GM12878 (cell line): ENCODE measurements at regions not wholly inside any gene's neighbourhood (a gene's known extent, or its start where the extent isn't known, plus 50 kb on each side); places are given as distances from the start of the nearest gene placed in this dataset.

ENCODE experiments used
- ATAC-seq: fragments of 200-7000 bp; cut with Tn5 transposase; 3 replicates; pipeline ENCODE4 v1.9.1; 2020; ENCODE audit warnings: mild to moderate bottlenecking, moderate library complexity
- BruUV-seq: library from RNA; stranded (reverse); fragments of 400-500 nt; replicated peaks from 2 replicates; lab custom pipeline; 2021; lab: Mats Ljungman, UMichigan
- CTCF ChIA-PET: fragments of 300-600 bp; sonication (Branson Sonifier 250); formaldehyde crosslinking; extraction: SDS; loops from one replicate; lab custom pipeline; 2021; ENCODE audit warnings: inconsistent platforms; lab: Yijun Ruan, JAX
- POLR2A ChIA-PET: fragments of 350-600 bp; formaldehyde crosslinking; extraction: SDS; loops from one replicate; lab custom pipeline; 2021; ENCODE audit warnings: inconsistent platforms; lab: Charles Lee
- RAD21 ChIA-PET: fragments of 300-600 bp; sonication (Branson Sonifier 250); formaldehyde crosslinking; loops from one replicate; lab custom pipeline; 2023; ENCODE audit warnings: antibody characterized with exemption; ENCODE audit not compliant: unreplicated experiment; lab: Charles Lee
- SMC1A ChIA-PET: fragments of 300-600 bp; sonication (Branson Sonifier 250); formaldehyde crosslinking; loops from one replicate; lab custom pipeline; 2023; ENCODE audit not compliant: unreplicated experiment, uncharacterized antibody; lab: Charles Lee
- DNase-seq: peaks from one replicate; pipeline ENCODE4 v3.0.0-alpha.2; 2011; ENCODE audit warnings: low read depth, low spot score
- FAIRE-seq: peaks from 3 replicates; lab custom pipeline; 2011; peaks lifted over from hg19 to GRCh38; lab: Jason Lieb, UNC
- H2AFZ ChIP-seq: 2 replicates; pipeline ENCODE4 v1.6.0; 2011; ENCODE audit warnings: low read depth, low read length, control low read depth; ENCODE audit not compliant: control insufficient read depth
- H3K27ac ChIP-seq: 2 replicates; pipeline ENCODE4 v1.5.1; 2011; ENCODE audit warnings: control low read depth; ENCODE audit not compliant: control insufficient read depth, insufficient read depth
- H3K27me3 ChIP-seq, 2 experiments: replicated peaks in 1 of 2; 2 replicates each; pipeline versions ENCODE4 v1.6.0 to v1.6.1; 2011; ENCODE audit warnings: low read length in 1 of 2; ENCODE audit not compliant: control insufficient read depth in 2 of 2, insufficient read depth in 2 of 2
- H3K36me3 ChIP-seq, 2 experiments: 2 replicates each; pipeline ENCODE4 v1.5.1; 2011; ENCODE audit warnings: low read length in 1 of 2; ENCODE audit not compliant: control insufficient read depth in 2 of 2, insufficient read depth in 2 of 2
- H3K4me1 ChIP-seq: 2 replicates; pipeline ENCODE4 v1.6.1; 2011; ENCODE audit warnings: mild to moderate bottlenecking, low read length, moderate library complexity, mixed read lengths; ENCODE audit not compliant: control insufficient read depth, insufficient read depth
- H3K4me2 ChIP-seq: 2 replicates; pipeline ENCODE4 v1.6.0; 2011; ENCODE audit warnings: control low read depth; ENCODE audit not compliant: control insufficient read depth, insufficient read depth
- H3K4me3 ChIP-seq: fragments of 200-600 bp; sonication (generic); 2 replicates; pipeline ENCODE4 v1.5.1; 2016
- H3K79me2 ChIP-seq: 2 replicates; pipeline ENCODE4 v1.6.0; 2011; ENCODE audit warnings: low read length; ENCODE audit not compliant: control insufficient read depth, insufficient read depth
- H3K9ac ChIP-seq: 2 replicates; pipeline ENCODE4 v1.8.0; 2011; ENCODE audit warnings: low read length, control low read depth, mixed read lengths; ENCODE audit not compliant: control insufficient read depth, insufficient read depth
- H3K9me3 ChIP-seq: replicated peaks from 3 replicates; pipeline ENCODE4 v1.5.1; 2011; ENCODE audit warnings: mild to moderate bottlenecking, low read length; ENCODE audit not compliant: control insufficient read depth, insufficient read depth
- H4K20me1 ChIP-seq: 2 replicates; pipeline ENCODE4 v1.6.0; 2011; ENCODE audit not compliant: control insufficient read depth, insufficient read depth
- BCLAF1 ChIP-seq: fragments of 450-650 bp; IDR thresholded peaks from 2 replicates; pipeline ENCODE4 v1.6.1; 2017; ENCODE audit warnings: antibody characterized with exemption, mild to moderate bottlenecking, moderate library complexity
- CHD1 ChIP-seq: IDR thresholded peaks from 2 replicates; pipeline ENCODE4 v1.6.1; 2012; ENCODE audit warnings: low read depth, low read length, improper control_type of control experiment
- CREM ChIP-seq: IDR thresholded peaks from 2 replicates; pipeline ENCODE4 v1.6.1; 2014; ENCODE audit warnings: antibody characterized with exemption, low read depth
- FOXK2 ChIP-seq: fragments of 450-650 bp; IDR thresholded peaks from 2 replicates; pipeline ENCODE4 v1.6.1; 2017; ENCODE audit warnings: mild to moderate bottlenecking, moderate library complexity
- MEF2A ChIP-seq: IDR thresholded peaks from 2 replicates; pipeline ENCODE4 v1.6.1; 2011; ENCODE audit warnings: low read depth, mild to moderate bottlenecking, low read length, moderate library complexity; ENCODE audit not compliant: insufficient read depth
- NFIC ChIP-seq: IDR thresholded peaks from 2 replicates; pipeline ENCODE4 v1.6.1; 2012; ENCODE audit warnings: low read depth, mild to moderate bottlenecking, inconsistent platforms, low read length, moderate library complexity
- NKRF ChIP-seq: fragments of 450-650 bp; conservative IDR thresholded peaks from 2 replicates; pipeline ENCODE4 v1.6.1; 2017; ENCODE audit warnings: mild to moderate bottlenecking, moderate library complexity
- POLR2A ChIP-seq: IDR thresholded peaks from 2 replicates; pipeline ENCODE4 v1.6.1; 2011; ENCODE audit warnings: low read depth, mild to moderate bottlenecking, low read length
- POU2F2 ChIP-seq: IDR thresholded peaks from 3 replicates; pipeline ENCODE4 v1.6.1; 2011; ENCODE audit warnings: low read depth, mild to moderate bottlenecking, low read length, borderline replicate concordance
- REST ChIP-seq: IDR thresholded peaks from 2 replicates; pipeline ENCODE4 v1.6.1; 2012; ENCODE audit warnings: mild to moderate bottlenecking, low read depth, low read length
- RUNX3 ChIP-seq: IDR thresholded peaks from 2 replicates; pipeline ENCODE4 v1.6.1; 2012; ENCODE audit warnings: low read length, inconsistent platforms
- SP1 ChIP-seq: IDR thresholded peaks from one replicate; pipeline ENCODE4 v1.6.1; 2011; ENCODE audit warnings: low read depth, low read length
- ZNF274 ChIP-seq: IDR thresholded peaks from one replicate; pipeline ENCODE4 v1.8.0; 2011; ENCODE audit not compliant: insufficient read length, insufficient read depth
- in situ Hi-C: fragments of 300-500 bp; cut with MboI; formaldehyde crosslinking; loops from 9 replicates; pipeline ENCODE4 v1.14.3; 2018; ENCODE audit warnings: mixed read lengths
- intact Hi-C: fragments of 100-400 bp; cut with micrococcal nuclease; formaldehyde crosslinking; loops from one replicate; pipeline ENCODE4 v1.14.2; 2022; ENCODE audit not compliant: unreplicated experiment
- TF ChIP-seq, protein P1 (sequence below): fragments of 450-650 bp; formaldehyde crosslinking; IDR thresholded peaks from 2 replicates; pipeline ENCODE4 v1.4.0; 2020; ENCODE audit warnings: mild to moderate bottlenecking, moderate library complexity

DNA sequence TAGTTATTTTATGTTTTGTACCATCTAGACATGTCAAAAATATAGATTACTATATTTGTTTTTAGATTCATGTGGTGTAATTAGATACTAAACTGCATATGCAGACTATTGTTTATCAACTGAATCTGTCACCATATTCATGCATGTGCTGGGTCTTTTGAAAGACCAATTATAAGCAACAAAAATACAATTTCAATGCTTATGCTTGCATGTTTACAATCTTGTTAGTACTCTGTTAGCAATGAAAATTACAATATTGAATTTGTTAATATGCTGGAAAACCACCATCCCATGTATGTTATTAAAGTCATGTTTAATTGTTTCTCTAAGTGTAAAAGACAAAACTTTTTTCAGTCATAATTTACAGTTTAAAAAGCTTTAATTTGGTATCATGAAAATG lies 140.9 kb downstream of the HGF start:
- H3K79me2 ChIP-seq, result no peaks in the 10 kb centered on the region
- CTCF ChIA-PET, result no interaction called here
- no peaks in the 10 kb centered on the region for H3K27me3 ChIP-seq
- in situ Hi-C loops (no loop called here), intact Hi-C loops (no loop called here)
- H2AFZ ChIP-seq, result no peak overlapping the region
- no peak for DNase-seq
- RAD21 ChIA-PET, result interaction anchor here (1.2 kb wide), 1 partner anchor 13 kb away, joined by 4 read pairs; no protein-coding TSS in a partner anchor
- H3K9me3 ChIP-seq, result no peaks in the 10 kb centered on the region
- no peak overlapping the region for H3K27ac ChIP-seq
- H3K4me2 ChIP-seq, result no peak overlapping the region
- BruUV-seq, result no TSS peak
- no peak overlapping the region for H3K4me3 ChIP-seq
- TF ChIP-seq MEF2A, result no peak
- TF ChIP-seq REST, result no peak
- TF ChIP-seq, protein P1, sequence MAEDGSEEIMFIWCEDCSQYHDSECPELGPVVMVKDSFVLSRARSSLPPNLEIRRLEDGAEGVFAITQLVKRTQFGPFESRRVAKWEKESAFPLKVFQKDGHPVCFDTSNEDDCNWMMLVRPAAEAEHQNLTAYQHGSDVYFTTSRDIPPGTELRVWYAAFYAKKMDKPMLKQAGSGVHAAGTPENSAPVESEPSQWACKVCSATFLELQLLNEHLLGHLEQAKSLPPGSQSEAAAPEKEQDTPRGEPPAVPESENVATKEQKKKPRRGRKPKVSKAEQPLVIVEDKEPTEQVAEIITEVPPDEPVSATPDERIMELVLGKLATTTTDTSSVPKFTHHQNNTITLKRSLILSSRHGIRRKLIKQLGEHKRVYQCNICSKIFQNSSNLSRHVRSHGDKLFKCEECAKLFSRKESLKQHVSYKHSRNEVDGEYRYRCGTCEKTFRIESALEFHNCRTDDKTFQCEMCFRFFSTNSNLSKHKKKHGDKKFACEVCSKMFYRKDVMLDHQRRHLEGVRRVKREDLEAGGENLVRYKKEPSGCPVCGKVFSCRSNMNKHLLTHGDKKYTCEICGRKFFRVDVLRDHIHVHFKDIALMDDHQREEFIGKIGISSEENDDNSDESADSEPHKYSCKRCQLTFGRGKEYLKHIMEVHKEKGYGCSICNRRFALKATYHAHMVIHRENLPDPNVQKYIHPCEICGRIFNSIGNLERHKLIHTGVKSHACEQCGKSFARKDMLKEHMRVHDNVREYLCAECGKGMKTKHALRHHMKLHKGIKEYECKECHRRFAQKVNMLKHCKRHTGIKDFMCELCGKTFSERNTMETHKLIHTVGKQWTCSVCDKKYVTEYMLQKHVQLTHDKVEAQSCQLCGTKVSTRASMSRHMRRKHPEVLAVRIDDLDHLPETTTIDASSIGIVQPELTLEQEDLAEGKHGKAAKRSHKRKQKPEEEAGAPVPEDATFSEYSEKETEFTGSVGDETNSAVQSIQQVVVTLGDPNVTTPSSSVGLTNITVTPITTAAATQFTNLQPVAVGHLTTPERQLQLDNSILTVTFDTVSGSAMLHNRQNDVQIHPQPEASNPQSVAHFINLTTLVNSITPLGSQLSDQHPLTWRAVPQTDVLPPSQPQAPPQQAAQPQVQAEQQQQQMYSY (CRISPR knock-in tag), result no peak
- TF ChIP-seq FOXK2, result no peak
- no peak for TF ChIP-seq POU2F2
- TF ChIP-seq NFIC, result no peak
- TF ChIP-seq SP1, result no peak
- TF ChIP-seq NKRF, result no peak
- no peak for TF ChIP-seq BCLAF1
- TF ChIP-seq ZNF274, result no peak
- TF ChIP-seq RUNX3, result no peak
- no peak for TF ChIP-seq CREM
- TF ChIP-seq CHD1, result no peak
- no peak for TF ChIP-seq POLR2A
- no peak overlapping the region for H3K9ac ChIP-seq
- no peaks in the 10 kb centered on the region for H3K4me1 ChIP-seq
- POLR2A ChIA-PET, result no interaction called here
- no peaks in the 10 kb centered on the region for H4K20me1 ChIP-seq
- no peaks in the 10 kb centered on the region for H3K36me3 ChIP-seq
- no peak for FAIRE-seq
- ATAC-seq, result no peak
- SMC1A ChIA-PET, result interaction anchor here (0.9 to 1.2 kb wide), 3 partner anchors 10 to 47 kb away, joined by 3 read pairs; no protein-coding TSS in a partner anchor
